HEK293T (cell line): ENCODE measurements at regions not wholly inside any gene's neighbourhood (a gene's known extent, or its start where the extent isn't known, plus 50 kb on each side); places are given as distances from the start of the nearest gene placed in this dataset.

Source experiments
- CTBP1 ChIP-seq: fragments of 450-650 bp; IDR thresholded peaks from 2 replicates; pipeline ENCODE4 v1.6.1; 2016; ENCODE audit warnings: borderline replicate concordance
- FOXM1 ChIP-seq: fragments of 450-650 bp; IDR thresholded peaks from 2 replicates; pipeline ENCODE4 v1.6.1; 2017; ENCODE audit warnings: mild to moderate bottlenecking, borderline replicate concordance
- SP1 ChIP-seq: fragments of 450-650 bp; IDR thresholded peaks from 2 replicates; pipeline ENCODE4 v1.6.1; 2017

DNA sequence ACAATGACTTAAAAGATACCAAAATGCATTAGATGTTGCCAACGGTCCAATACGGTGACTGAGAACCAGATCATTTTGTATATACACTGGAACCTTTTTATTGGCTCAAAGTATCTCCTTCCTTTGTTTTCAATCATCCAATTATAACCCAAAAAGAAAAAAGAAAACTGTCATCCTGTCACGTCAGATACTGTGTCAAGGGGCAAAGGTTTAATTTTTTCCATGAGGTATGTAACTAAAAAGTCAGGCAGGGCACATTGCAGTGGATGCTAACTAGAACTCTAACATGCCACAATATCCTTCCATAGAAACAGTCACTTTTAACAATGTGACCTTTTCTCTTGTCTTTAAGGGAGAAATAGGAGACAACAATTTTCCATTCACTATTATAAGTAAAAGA, 267.6 kb upstream of the NEBL start:
- TF ChIP-seq CTBP1 (no peak), SP1 (no peak), FOXM1 (no peak)
